H9 (cell line): ENCODE measurements at regions not wholly inside any gene's neighbourhood (a gene's known extent, or its start where the extent isn't known, plus 50 kb on each side); places are given as distances from the start of the nearest gene placed in this dataset.
"Not testable (repeated sequence)": the region's sequence is repeated elsewhere in the genome, so short reads cannot be mapped to it uniquely, and the experiment has no call there.

Source experiments
- DNase-seq: peaks from one replicate; pipeline ENCODE4 v3.0.0-alpha.2; 2017
- H2AFZ ChIP-seq: one replicate; pipeline ENCODE4 v1.6.1; 2013; ENCODE audit warnings: mild to moderate bottlenecking, low read length, control low read depth, moderate library complexity
- H2AK5ac ChIP-seq: 2 replicates; pipeline ENCODE4 v1.6.1; 2013; ENCODE audit warnings: low read length, control low read depth, mixed read lengths; ENCODE audit not compliant: insufficient read length
- H2BK120ac ChIP-seq: one replicate; pipeline ENCODE4 v1.6.1; 2013; ENCODE audit warnings: low read depth, mild to moderate bottlenecking, low read length, control low read depth, inconsistent platforms; ENCODE audit not compliant: poor library complexity, severe bottlenecking
- H2BK12ac ChIP-seq: 2 replicates; pipeline ENCODE4 v1.6.1; 2013; ENCODE audit warnings: low read length, control low read depth, mixed read lengths, low read depth; ENCODE audit not compliant: insufficient read length
- H2BK15ac ChIP-seq: 2 replicates; pipeline ENCODE4 v1.6.1; 2013; ENCODE audit warnings: low read depth, low read length, control low read depth
- H2BK20ac ChIP-seq: one replicate; pipeline ENCODE4 v1.6.1; 2013; ENCODE audit warnings: low read depth, mild to moderate bottlenecking, low read length, control low read depth, inconsistent platforms; ENCODE audit not compliant: poor library complexity, severe bottlenecking
- H2BK5ac ChIP-seq: 2 replicates; pipeline ENCODE4 v1.6.1; 2013; ENCODE audit warnings: low read length, control low read depth, mixed read lengths; ENCODE audit not compliant: insufficient read length
- H3K14ac ChIP-seq: 2 replicates; pipeline ENCODE4 v1.6.1; 2013; ENCODE audit warnings: low read length, control low read depth; ENCODE audit not compliant: insufficient read depth
- H3K18ac ChIP-seq: 2 replicates; pipeline ENCODE4 v1.6.1; 2013; ENCODE audit warnings: low read depth, mild to moderate bottlenecking, mixed read lengths, low read length, control low read depth; ENCODE audit not compliant: insufficient read length
- H3K23ac ChIP-seq: 2 replicates; pipeline ENCODE4 v1.6.1; 2013; ENCODE audit warnings: low read length, control low read depth, mixed read lengths, low read depth; ENCODE audit not compliant: insufficient read length
- H3K23me2 ChIP-seq: 2 replicates; pipeline ENCODE4 v1.6.1; 2013; ENCODE audit warnings: low read depth, mild to moderate bottlenecking, mixed read lengths, low read length, control low read depth; ENCODE audit not compliant: insufficient read length, poor library complexity, severe bottlenecking
- H3K27ac ChIP-seq: 2 replicates; pipeline ENCODE4 v1.5.1; 2013; ENCODE audit warnings: low read length, control low read depth, mixed read lengths, low read depth; ENCODE audit not compliant: insufficient read length
- H3K27me3 ChIP-seq: 2 replicates; pipeline ENCODE4 v1.6.1; 2013; ENCODE audit warnings: low read length, control low read depth, inconsistent platforms; ENCODE audit not compliant: insufficient read depth
- H3K4ac ChIP-seq: 2 replicates; pipeline ENCODE4 v1.6.1; 2013; ENCODE audit warnings: low read depth, mild to moderate bottlenecking, control low read depth, inconsistent platforms, low read length, moderate library complexity
- H3K4me1 ChIP-seq: 2 replicates; pipeline ENCODE4 v1.6.1; 2013; ENCODE audit warnings: low read length, control low read depth, inconsistent platforms; ENCODE audit not compliant: insufficient read depth
- H3K4me2 ChIP-seq: 2 replicates; pipeline ENCODE4 v1.6.1; 2013; ENCODE audit warnings: low read length, control low read depth, mixed read lengths; ENCODE audit not compliant: insufficient read length, insufficient read depth
- H3K56ac ChIP-seq: 2 replicates; pipeline ENCODE4 v1.6.1; 2013; ENCODE audit warnings: low read depth, mild to moderate bottlenecking, mixed read lengths, low read length, control low read depth; ENCODE audit not compliant: insufficient read length
- H3K79me1 ChIP-seq: 2 replicates; pipeline ENCODE4 v1.6.1; 2013; ENCODE audit warnings: low read depth, mild to moderate bottlenecking, moderate library complexity, low read length, control low read depth, inconsistent platforms; ENCODE audit not compliant: insufficient read depth, poor library complexity, severe bottlenecking
- H3K79me2 ChIP-seq: 2 replicates; pipeline ENCODE4 v1.6.1; 2013; ENCODE audit warnings: low read length, control low read depth, inconsistent platforms; ENCODE audit not compliant: insufficient read depth
- H3K9ac ChIP-seq: 2 replicates; pipeline ENCODE4 v1.6.1; 2013; ENCODE audit warnings: low read length, control low read depth, mixed read lengths; ENCODE audit not compliant: insufficient read length; ENCODE audit errors: extremely low read depth
- H3K9me3 ChIP-seq: one replicate; pipeline ENCODE4 v1.6.1; 2013; ENCODE audit warnings: low read depth, low read length, inconsistent platforms; ENCODE audit not compliant: control insufficient read depth
- H3T11ph ChIP-seq: one replicate; pipeline ENCODE4 v1.6.1; 2013; ENCODE audit warnings: mild to moderate bottlenecking, low read length, control low read depth, inconsistent platforms
- H4K20me1 ChIP-seq: one replicate; pipeline ENCODE4 v1.6.1; 2013; ENCODE audit not compliant: control insufficient read depth, insufficient read length, insufficient read depth
- H4K5ac ChIP-seq: 2 replicates; pipeline ENCODE4 v1.6.1; 2013; ENCODE audit warnings: low read depth, mild to moderate bottlenecking, mixed read lengths, low read length, control low read depth; ENCODE audit not compliant: insufficient read length
- H4K8ac ChIP-seq: replicated peaks from 2 replicates; pipeline ENCODE4 v1.6.1; 2013; ENCODE audit warnings: low read length, control low read depth, mixed read lengths, low read depth; ENCODE audit not compliant: insufficient read length
- H4K91ac ChIP-seq: 2 replicates; pipeline ENCODE4 v1.6.1; 2013; ENCODE audit warnings: low read depth, mild to moderate bottlenecking, moderate library complexity, mixed read lengths, low read length, control low read depth; ENCODE audit not compliant: insufficient read length
- H3K27ac Mint-ChIP-seq, 3 experiments: 2 replicates in 2 of 3; 3 replicates in 1 of 3; pipeline ENCODE4 v1.8.0; 2020 to 2021; ENCODE audit warnings: mixed read lengths in 3 of 3, mild to moderate bottlenecking in 1 of 3, moderate library complexity in 1 of 3
- H3K27me3 Mint-ChIP-seq: 2 replicates; pipeline ENCODE4 v1.8.0; 2021; ENCODE audit warnings: low read depth, mild to moderate bottlenecking, moderate library complexity, mixed read lengths
- H3K36me3 Mint-ChIP-seq, 3 experiments: 2 replicates in 2 of 3; 3 replicates in 1 of 3; pipeline ENCODE4 v1.8.0; 2020 to 2021; ENCODE audit warnings: low read depth in 3 of 3, mixed read lengths in 3 of 3; ENCODE audit not compliant: insufficient read depth in 1 of 3
- H3K4me1 Mint-ChIP-seq, 2 experiments: 2 replicates each; pipeline ENCODE4 v1.8.0; 2020; ENCODE audit warnings: mixed read lengths in 2 of 2
- H3K4me3 Mint-ChIP-seq, 2 experiments: 2 replicates in 1 of 2; 3 replicates in 1 of 2; pipeline ENCODE4 v1.8.0; 2020 to 2021; ENCODE audit warnings: mild to moderate bottlenecking in 2 of 2, mixed read lengths in 2 of 2, moderate library complexity in 1 of 2
- H3K9me3 Mint-ChIP-seq, 2 experiments: 2 replicates in 1 of 2; 3 replicates in 1 of 2; pipeline ENCODE4 v1.8.0; 2020; ENCODE audit warnings: mild to moderate bottlenecking in 2 of 2, mixed read lengths in 2 of 2, moderate library complexity in 1 of 2
- WGBS: extraction: QIAGEN DNeasy Blood & Tissue Kit; methylation state at CpG from one replicate; pipeline ENCODE4 v1.1.7; 2013; ENCODE audit warnings: missing lambda C conversion rate, low lambda C conversion rate, mixed read lengths; ENCODE audit not compliant: insufficient read length; ENCODE audit errors: extremely low coverage; 5-methylcytosine and 5-hydroxymethylcytosine counted together

DNA sequence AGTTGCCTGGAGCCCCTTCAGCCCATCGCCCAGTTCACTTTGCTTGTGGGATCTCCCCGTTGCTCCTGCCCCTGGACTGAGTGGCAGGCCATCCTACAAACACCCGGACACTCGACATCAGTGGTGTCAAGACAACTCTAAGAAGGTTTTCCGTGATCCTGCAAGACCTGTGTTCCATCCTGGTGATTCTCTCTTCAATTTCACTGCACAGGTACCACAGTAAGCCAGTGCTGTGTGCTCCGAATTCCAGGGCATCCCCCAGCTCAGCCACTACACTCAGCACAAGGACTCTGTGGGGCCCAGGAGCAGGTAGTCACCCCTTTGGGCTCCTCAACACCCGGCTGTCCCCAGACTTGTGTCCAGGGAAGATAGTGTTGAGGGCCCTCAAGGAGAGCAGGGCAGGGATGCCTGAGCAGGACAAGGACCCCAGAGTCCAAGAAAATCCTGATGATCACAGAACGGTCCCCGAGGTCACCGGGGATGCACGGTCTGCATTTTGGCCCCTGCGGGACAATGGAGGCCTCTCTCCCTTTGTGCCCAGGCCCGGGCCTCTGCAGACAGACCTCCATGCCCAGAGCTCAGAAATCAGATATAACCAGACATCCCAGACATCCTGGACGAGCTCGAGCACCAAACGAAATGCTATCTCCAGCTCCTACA is 146.9 kb upstream of the C1QTNF3 start:
- H3K9ac ChIP-seq, H3K4ac ChIP-seq, H2BK5ac ChIP-seq, H2BK12ac ChIP-seq, H3K27me3 Mint-ChIP-seq, H3K27ac ChIP-seq, H2BK20ac ChIP-seq, H3T11ph ChIP-seq, H3K56ac ChIP-seq, H3K4me2 ChIP-seq, H3K4me1 ChIP-seq, H3K79me1 ChIP-seq, H3K79me2 ChIP-seq, H3K14ac ChIP-seq, H2BK120ac ChIP-seq, H4K5ac ChIP-seq, H3K23ac ChIP-seq, H3K27me3 ChIP-seq, H2BK15ac ChIP-seq, H4K91ac ChIP-seq, H4K8ac ChIP-seq, H3K4me3 Mint-ChIP-seq, H3K23me2 ChIP-seq, H4K20me1 ChIP-seq, H2AFZ ChIP-seq, H2AK5ac ChIP-seq, H3K18ac ChIP-seq, H3K9me3 ChIP-seq: not testable (repeated sequence)
- Mint-ChIP-seq H3K4me1 (peaks cover 43 to 47% of the 10 kb centered on the region in 2 experiments), H3K27ac (peak overlapping the region in 2 of 3 experiments; percentile 17 to 56; a peak in 4 of 7 replicates), H3K36me3 (peaks cover 48 to 63% (median 62%) of the 10 kb centered on the region in 3 experiments), H3K9me3 (peaks cover 11 to 32% of the 10 kb centered on the region in 2 experiments)
- no CpG with 5 or more reads among the region's 16 CpGs for WGBS
- DNase-seq, result peak; percentile 30

DNA sequence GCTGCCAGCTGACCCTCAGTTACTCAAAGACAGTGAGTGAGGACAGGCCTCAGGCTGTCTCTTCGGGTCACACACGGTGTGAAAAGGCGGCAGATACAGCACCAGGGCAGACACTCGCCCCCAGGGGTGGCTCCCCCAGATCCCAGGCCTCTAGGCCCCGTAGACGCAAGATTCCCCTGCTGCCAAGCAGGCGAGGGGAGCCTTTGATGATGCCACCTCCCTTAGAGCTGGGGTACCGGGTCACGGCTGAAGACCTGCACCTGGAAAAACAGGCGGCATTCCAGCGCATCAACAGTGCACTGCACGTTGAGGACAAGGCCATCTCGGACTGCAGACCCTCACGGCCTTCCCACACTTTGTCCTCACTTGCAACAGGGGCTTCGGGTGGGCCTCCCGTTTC is 147.5 kb upstream of the C1QTNF3 start:
- not testable (repeated sequence) for H3K79me2 ChIP-seq, H2BK20ac ChIP-seq, H2BK120ac ChIP-seq, H3K14ac ChIP-seq, H3K4ac ChIP-seq, H3K9ac ChIP-seq, H2BK12ac ChIP-seq, H3K27me3 Mint-ChIP-seq, H3K27ac ChIP-seq, H3K23ac ChIP-seq, H3K79me1 ChIP-seq, H4K91ac ChIP-seq, H3K4me2 ChIP-seq, H3K18ac ChIP-seq, H3K9me3 ChIP-seq, H3K56ac ChIP-seq, H2BK5ac ChIP-seq, H4K20me1 ChIP-seq, H2AFZ ChIP-seq, H4K8ac ChIP-seq, H3K4me3 Mint-ChIP-seq, H3K23me2 ChIP-seq, H3T11ph ChIP-seq, H2BK15ac ChIP-seq, H3K4me1 ChIP-seq, H2AK5ac ChIP-seq, H4K5ac ChIP-seq, H3K27me3 ChIP-seq
- peaks cover 48 to 61% (median 61%) of the 10 kb centered on the region in 3 experiments for H3K36me3 Mint-ChIP-seq
- H3K27ac Mint-ChIP-seq, result peak overlapping the region in 1 of 3 experiments; percentile 17; a peak in 1 of 7 replicates
- DNase-seq, result peak; percentile 31
- peaks cover 43 to 45% of the 10 kb centered on the region in 2 experiments for H3K4me1 Mint-ChIP-seq
- WGBS, result no CpG with 5 or more reads among the region's 16 CpGs
- H3K9me3 Mint-ChIP-seq, result peaks cover 11 to 32% of the 10 kb centered on the region in 2 experiments
